WTC11 (cell line): ENCODE measurements at regions not wholly inside any gene's neighbourhood (a gene's known extent, or its start where the extent isn't known, plus 50 kb on each side); places are given as distances from the start of the nearest gene placed in this dataset.

Source experiments
- ATAC-seq: fragments of 200-7000 bp; cut with Tn5 transposase; 2 replicates; pipeline ENCODE4 v1.10.0; 2021; ENCODE audit warnings: mild to moderate bottlenecking, moderate library complexity
- CTCF ChIA-PET: fragments of 300-600 bp; sonication (Branson Sonifier 250); formaldehyde crosslinking; loops from one replicate; lab custom pipeline; 2021; ENCODE audit warnings: antibody characterized with exemption; lab: Charles Lee
- POLR2A ChIA-PET: fragments of 350-600 bp; sonication (Branson Sonifier 250); formaldehyde crosslinking; loops from one replicate; lab custom pipeline; 2021; ENCODE audit warnings: antibody characterized with exemption; lab: Charles Lee
- DNase-seq: peaks from one replicate; pipeline ENCODE4 v3.0.0; 2021; ENCODE audit warnings: low spot score
- H3K27ac Mint-ChIP-seq: 2 replicates; pipeline ENCODE4 v1.8.0; 2021; ENCODE audit warnings: mixed read lengths
- H3K27me3 Mint-ChIP-seq: 2 replicates; pipeline ENCODE4 v1.8.0; 2021; ENCODE audit warnings: low read depth, mild to moderate bottlenecking, moderate library complexity, mixed read lengths
- H3K36me3 Mint-ChIP-seq: 2 replicates; pipeline ENCODE4 v1.8.0; 2021; ENCODE audit warnings: mixed read lengths
- H3K4me1 Mint-ChIP-seq: 2 replicates; pipeline ENCODE4 v1.8.0; 2022; ENCODE audit warnings: mixed read lengths
- H3K4me3 Mint-ChIP-seq: 2 replicates; pipeline ENCODE4 v1.8.0; 2021; ENCODE audit warnings: mild to moderate bottlenecking, moderate library complexity, mixed read lengths
- H3K9me3 Mint-ChIP-seq: 2 replicates; pipeline ENCODE4 v1.8.0; 2021; ENCODE audit warnings: mixed read lengths
- CREM ChIP-seq: sonication (generic); formaldehyde crosslinking; IDR thresholded peaks from 2 replicates; pipeline ENCODE4 v1.8.1; 2022; ENCODE audit warnings: mild to moderate bottlenecking, missing genetic modification reagents, moderate library complexity
- ESRRA ChIP-seq: sonication (generic); formaldehyde crosslinking; IDR thresholded peaks from 2 replicates; pipeline ENCODE4 v1.8.1; 2022; ENCODE audit warnings: mild to moderate bottlenecking, missing genetic modification reagents, borderline replicate concordance
- FOXP1 ChIP-seq: sonication (generic); formaldehyde crosslinking; IDR thresholded peaks from 2 replicates; pipeline ENCODE4 v1.8.0; 2022; ENCODE audit warnings: missing genetic modification reagents, mild to moderate bottlenecking, moderate library complexity, borderline replicate concordance
- MYBL2 ChIP-seq: sonication (generic); formaldehyde crosslinking; IDR thresholded peaks from 2 replicates; pipeline ENCODE4 v1.8.1; 2023; ENCODE audit warnings: mild to moderate bottlenecking, moderate library complexity, missing genetic modification reagents
- NFYB ChIP-seq: sonication (generic); formaldehyde crosslinking; conservative IDR thresholded peaks from 2 replicates; pipeline ENCODE4 v1.8.0; 2022; ENCODE audit warnings: low read depth, missing genetic modification reagents
- OVOL2 ChIP-seq: fragments of 250-450 bp; sonication (Bioruptor Pico); IDR thresholded peaks from 2 replicates; pipeline ENCODE4 v1.9.0; 2021; ENCODE audit warnings: mild to moderate bottlenecking, borderline replicate concordance
- PRRX2 ChIP-seq: fragments of 250-450 bp; sonication (Bioruptor Pico); IDR thresholded peaks from 2 replicates; pipeline ENCODE4 v1.8.0; 2021; ENCODE audit warnings: mild to moderate bottlenecking
- RELA ChIP-seq: sonication (generic); formaldehyde crosslinking; IDR thresholded peaks from 2 replicates; pipeline ENCODE4 v1.8.1; 2022; ENCODE audit warnings: missing genetic modification reagents, mild to moderate bottlenecking, borderline replicate concordance
- TEAD1 ChIP-seq: sonication (generic); formaldehyde crosslinking; IDR thresholded peaks from 2 replicates; pipeline ENCODE4 v1.8.0; 2022; ENCODE audit warnings: mild to moderate bottlenecking, missing genetic modification reagents
- TP53 ChIP-seq: sonication (generic); formaldehyde crosslinking; IDR thresholded peaks from 2 replicates; pipeline ENCODE4 v1.8.1; 2023; ENCODE audit warnings: mild to moderate bottlenecking, missing genetic modification reagents
- ZNF232 ChIP-seq: sonication (generic); formaldehyde crosslinking; IDR thresholded peaks from 2 replicates; pipeline ENCODE4 v1.8.0; 2022; ENCODE audit warnings: mild to moderate bottlenecking, missing genetic modification reagents
- ZNF317 ChIP-seq: sonication (generic); formaldehyde crosslinking; IDR thresholded peaks from 2 replicates; pipeline ENCODE4 v1.8.1; 2023; ENCODE audit warnings: low read depth, mild to moderate bottlenecking, moderate library complexity, missing genetic modification reagents, borderline replicate concordance
- ZNF416 ChIP-seq: fragments of 250-450 bp; sonication (Bioruptor Pico); IDR thresholded peaks from 2 replicates; pipeline ENCODE4 v1.9.0; 2021; ENCODE audit warnings: mild to moderate bottlenecking, inconsistent platforms
- TF ChIP-seq, protein P1 (sequence below): sonication (generic); formaldehyde crosslinking; IDR thresholded peaks from 2 replicates; pipeline ENCODE4 v1.8.1; 2023; ENCODE audit warnings: mild to moderate bottlenecking, moderate library complexity, missing genetic modification reagents
- TF ChIP-seq, protein P2 (sequence below): sonication (generic); formaldehyde crosslinking; IDR thresholded peaks from 2 replicates; pipeline ENCODE4 v1.8.1; 2022; ENCODE audit warnings: missing genetic modification reagents, borderline replicate concordance
- TF ChIP-seq, protein P3 (sequence below): fragments of 250-450 bp; sonication (Bioruptor Pico); IDR thresholded peaks from 2 replicates; pipeline ENCODE4 v1.9.0; 2021; ENCODE audit warnings: mild to moderate bottlenecking
- TF ChIP-seq, protein P4 (sequence below): fragments of 250-450 bp; sonication (Bioruptor Pico); IDR thresholded peaks from 2 replicates; pipeline ENCODE4 v1.9.0; 2021; ENCODE audit warnings: mild to moderate bottlenecking

DNA sequence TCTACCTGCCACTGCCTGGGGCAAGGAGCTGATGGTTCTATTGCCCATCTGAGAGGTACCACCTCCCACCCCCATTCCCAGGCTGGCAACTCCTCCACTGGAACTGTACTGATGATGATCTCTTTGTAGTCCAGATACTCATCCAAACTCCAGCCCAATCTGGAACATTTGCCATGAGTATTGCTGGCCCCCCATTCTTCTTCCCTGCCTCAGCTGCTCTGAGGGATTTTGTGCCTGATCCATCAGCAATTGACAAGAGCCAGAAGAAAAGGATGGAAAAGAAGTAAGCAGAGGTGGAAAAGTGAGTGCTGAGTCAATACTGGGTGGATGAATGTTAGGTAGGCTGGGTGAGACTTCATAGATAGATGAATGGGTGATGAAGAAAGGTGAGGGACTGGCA is 101.2 kb downstream of the NMUR2 start:
- peaks cover 3% of the 10 kb centered on the region; the same call in 1 of the 2 replicates for H3K27me3 Mint-ChIP-seq
- no peak overlapping the region for H3K4me3 Mint-ChIP-seq
- no peak overlapping the region for H3K27ac Mint-ChIP-seq
- no peaks in the 10 kb centered on the region for H3K36me3 Mint-ChIP-seq
- ATAC-seq = no peak
- CTCF ChIA-PET = interaction anchor here (1.1 kb wide), 2 partner anchors 32 to 478 kb away, joined by 3 read pairs; no protein-coding TSS in a partner anchor
- H3K9me3 Mint-ChIP-seq = no peaks in the 10 kb centered on the region
- no peak for TF ChIP-seq ZNF232
- no peak for TF ChIP-seq ZNF416 (CRISPR knock-in tag)
- TF ChIP-seq, protein P1, sequence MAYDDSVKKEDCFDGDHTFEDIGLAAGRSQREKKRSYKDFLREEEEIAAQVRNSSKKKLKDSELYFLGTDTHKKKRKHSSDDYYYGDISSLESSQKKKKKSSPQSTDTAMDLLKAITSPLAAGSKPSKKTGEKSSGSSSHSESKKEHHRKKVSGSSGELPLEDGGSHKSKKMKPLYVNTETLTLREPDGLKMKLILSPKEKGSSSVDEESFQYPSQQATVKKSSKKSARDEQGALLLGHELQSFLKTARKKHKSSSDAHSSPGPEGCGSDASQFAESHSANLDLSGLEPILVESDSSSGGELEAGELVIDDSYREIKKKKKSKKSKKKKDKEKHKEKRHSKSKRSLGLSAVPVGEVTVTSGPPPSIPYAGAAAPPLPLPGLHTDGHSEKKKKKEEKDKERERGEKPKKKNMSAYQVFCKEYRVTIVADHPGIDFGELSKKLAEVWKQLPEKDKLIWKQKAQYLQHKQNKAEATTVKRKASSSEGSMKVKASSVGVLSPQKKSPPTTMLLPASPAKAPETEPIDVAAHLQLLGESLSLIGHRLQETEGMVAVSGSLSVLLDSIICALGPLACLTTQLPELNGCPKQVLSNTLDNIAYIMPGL (CRISPR knock-in tag) = no peak
- TF ChIP-seq, protein P2, sequence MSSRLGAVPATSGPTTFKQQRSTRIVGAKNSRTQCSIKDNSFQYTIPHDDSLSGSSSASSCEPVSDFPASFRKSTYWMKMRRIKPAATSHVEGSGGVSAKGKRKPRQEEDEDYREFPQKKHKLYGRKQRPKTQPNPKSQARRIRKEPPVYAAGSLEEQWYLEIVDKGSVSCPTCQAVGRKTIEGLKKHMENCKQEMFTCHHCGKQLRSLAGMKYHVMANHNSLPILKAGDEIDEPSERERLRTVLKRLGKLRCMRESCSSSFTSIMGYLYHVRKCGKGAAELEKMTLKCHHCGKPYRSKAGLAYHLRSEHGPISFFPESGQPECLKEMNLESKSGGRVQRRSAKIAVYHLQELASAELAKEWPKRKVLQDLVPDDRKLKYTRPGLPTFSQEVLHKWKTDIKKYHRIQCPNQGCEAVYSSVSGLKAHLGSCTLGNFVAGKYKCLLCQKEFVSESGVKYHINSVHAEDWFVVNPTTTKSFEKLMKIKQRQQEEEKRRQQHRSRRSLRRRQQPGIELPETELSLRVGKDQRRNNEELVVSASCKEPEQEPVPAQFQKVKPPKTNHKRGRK (CRISPR knock-in tag) = no peak
- no peak for TF ChIP-seq CREM (CRISPR knock-in tag)
- POLR2A ChIA-PET = no interaction called here
- H3K4me1 Mint-ChIP-seq = no peaks in the 10 kb centered on the region
- no peak for DNase-seq

DNA sequence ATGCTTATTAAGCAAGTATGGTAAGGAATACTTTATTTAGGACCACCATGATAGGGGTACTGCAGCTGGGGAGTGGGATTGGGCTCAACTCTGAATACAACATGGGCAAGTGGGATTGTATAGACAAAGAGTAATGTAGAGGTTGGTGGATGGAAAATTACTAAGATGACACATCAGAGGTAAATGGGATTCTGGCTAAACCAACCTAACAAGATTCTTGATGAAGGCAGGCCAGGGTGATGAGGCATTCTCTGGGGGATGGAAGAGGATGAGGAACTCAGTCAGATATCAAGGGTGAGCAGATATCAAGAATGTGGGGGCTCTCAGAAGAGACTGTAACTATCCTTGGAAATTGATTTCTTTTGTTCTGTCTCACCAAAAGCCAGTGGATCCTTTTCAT is 107.2 kb downstream of the NMUR2 start:
- DNase-seq (no peak), ATAC-seq (no peak)
- Mint-ChIP-seq H3K27ac (no peak overlapping the region), H3K27me3 (no peaks in the 10 kb centered on the region; the same call in 1 of the 2 replicates), H3K4me1 (no peaks in the 10 kb centered on the region), H3K4me3 (no peak overlapping the region), H3K9me3 (no peaks in the 10 kb centered on the region), H3K36me3 (no peaks in the 10 kb centered on the region)
- TF ChIP-seq NFYB (CRISPR knock-in tag) = no peak
- TF ChIP-seq, protein P3, sequence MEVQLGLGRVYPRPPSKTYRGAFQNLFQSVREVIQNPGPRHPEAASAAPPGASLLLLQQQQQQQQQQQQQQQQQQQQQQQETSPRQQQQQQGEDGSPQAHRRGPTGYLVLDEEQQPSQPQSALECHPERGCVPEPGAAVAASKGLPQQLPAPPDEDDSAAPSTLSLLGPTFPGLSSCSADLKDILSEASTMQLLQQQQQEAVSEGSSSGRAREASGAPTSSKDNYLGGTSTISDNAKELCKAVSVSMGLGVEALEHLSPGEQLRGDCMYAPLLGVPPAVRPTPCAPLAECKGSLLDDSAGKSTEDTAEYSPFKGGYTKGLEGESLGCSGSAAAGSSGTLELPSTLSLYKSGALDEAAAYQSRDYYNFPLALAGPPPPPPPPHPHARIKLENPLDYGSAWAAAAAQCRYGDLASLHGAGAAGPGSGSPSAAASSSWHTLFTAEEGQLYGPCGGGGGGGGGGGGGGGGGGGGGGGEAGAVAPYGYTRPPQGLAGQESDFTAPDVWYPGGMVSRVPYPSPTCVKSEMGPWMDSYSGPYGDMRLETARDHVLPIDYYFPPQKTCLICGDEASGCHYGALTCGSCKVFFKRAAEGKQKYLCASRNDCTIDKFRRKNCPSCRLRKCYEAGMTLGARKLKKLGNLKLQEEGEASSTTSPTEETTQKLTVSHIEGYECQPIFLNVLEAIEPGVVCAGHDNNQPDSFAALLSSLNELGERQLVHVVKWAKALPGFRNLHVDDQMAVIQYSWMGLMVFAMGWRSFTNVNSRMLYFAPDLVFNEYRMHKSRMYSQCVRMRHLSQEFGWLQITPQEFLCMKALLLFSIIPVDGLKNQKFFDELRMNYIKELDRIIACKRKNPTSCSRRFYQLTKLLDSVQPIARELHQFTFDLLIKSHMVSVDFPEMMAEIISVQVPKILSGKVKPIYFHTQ (CRISPR knock-in tag) = no peak
- TF ChIP-seq MYBL2 = no peak
- no peak for TF ChIP-seq TP53
- TF ChIP-seq ZNF317 = no peak
- TF ChIP-seq RELA = no peak
- no peak for TF ChIP-seq PRRX2
- TF ChIP-seq FOXP1 (CRISPR knock-in tag) = no peak
- no peak for TF ChIP-seq TEAD1 (CRISPR knock-in tag)
- ChIA-PET CTCF (interaction anchor here (1.4 kb wide), 1 partner anchor 52 kb away, joined by 3 read pairs; no protein-coding TSS in a partner anchor), POLR2A (no interaction called here)

DNA sequence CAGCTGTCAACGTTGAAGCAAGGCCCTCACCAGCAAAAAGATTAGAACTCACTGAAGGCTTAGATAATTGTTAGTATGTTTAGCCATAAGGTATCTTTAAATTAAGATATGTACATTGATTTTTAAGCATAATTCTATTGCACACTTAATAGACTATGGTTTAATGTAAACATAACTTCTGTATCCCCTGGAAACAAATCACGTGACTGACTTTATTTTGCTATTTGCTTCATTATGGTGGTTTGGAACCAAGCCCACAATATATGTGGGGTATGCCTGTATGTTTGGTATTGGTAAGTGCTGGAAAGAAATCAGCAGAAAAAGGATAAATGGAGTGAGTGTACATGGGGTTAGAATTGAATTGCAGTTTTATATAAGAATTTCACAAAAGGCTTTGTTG is 111.9 kb downstream of the NMUR2 start:
- no peak for ATAC-seq
- no peak overlapping the region for H3K4me3 Mint-ChIP-seq
- no peaks in the 10 kb centered on the region for H3K36me3 Mint-ChIP-seq
- POLR2A ChIA-PET = no interaction called here
- TF ChIP-seq TP53 (no peak), ESRRA (CRISPR knock-in tag) (no peak), OVOL2 (CRISPR knock-in tag) (no peak)
- TF ChIP-seq, protein P4, sequence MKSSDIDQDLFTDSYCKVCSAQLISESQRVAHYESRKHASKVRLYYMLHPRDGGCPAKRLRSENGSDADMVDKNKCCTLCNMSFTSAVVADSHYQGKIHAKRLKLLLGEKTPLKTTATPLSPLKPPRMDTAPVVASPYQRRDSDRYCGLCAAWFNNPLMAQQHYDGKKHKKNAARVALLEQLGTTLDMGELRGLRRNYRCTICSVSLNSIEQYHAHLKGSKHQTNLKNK (CRISPR knock-in tag) = no peak
- no peak for DNase-seq
- H3K27ac Mint-ChIP-seq = no peak overlapping the region
- H3K27me3 Mint-ChIP-seq = no peaks in the 10 kb centered on the region
- no peaks in the 10 kb centered on the region for H3K9me3 Mint-ChIP-seq
- no peaks in the 10 kb centered on the region for H3K4me1 Mint-ChIP-seq
- CTCF ChIA-PET = no interaction called here
